Right ventricle myocardium inferior (tissue), 1 donor: ENCODE measurements at regions not wholly inside any gene's neighbourhood (a gene's known extent, or its start where the extent isn't known, plus 50 kb on each side); places are given as distances from the start of the nearest gene placed in this dataset.

ENCODE experiments used
- ATAC-seq: fragments of 200-7000 bp; cut with Tn5 transposase; one replicate; pipeline ENCODE4 v1.9.1; 2020; ENCODE audit warnings: mild to moderate bottlenecking, moderate library complexity
- DNase-seq: peaks from one replicate; pipeline ENCODE4 v3.0.0; 2021; ENCODE audit errors: missing footprints
- intact Hi-C: fragments of 100-400 bp; cut with DNase I; formaldehyde crosslinking; loops from one replicate; pipeline ENCODE4 v1.11.0; 2022
- donor health status: DM: no; HTN: yes; CAD: no; lungs with severe emphysema.

DNA sequence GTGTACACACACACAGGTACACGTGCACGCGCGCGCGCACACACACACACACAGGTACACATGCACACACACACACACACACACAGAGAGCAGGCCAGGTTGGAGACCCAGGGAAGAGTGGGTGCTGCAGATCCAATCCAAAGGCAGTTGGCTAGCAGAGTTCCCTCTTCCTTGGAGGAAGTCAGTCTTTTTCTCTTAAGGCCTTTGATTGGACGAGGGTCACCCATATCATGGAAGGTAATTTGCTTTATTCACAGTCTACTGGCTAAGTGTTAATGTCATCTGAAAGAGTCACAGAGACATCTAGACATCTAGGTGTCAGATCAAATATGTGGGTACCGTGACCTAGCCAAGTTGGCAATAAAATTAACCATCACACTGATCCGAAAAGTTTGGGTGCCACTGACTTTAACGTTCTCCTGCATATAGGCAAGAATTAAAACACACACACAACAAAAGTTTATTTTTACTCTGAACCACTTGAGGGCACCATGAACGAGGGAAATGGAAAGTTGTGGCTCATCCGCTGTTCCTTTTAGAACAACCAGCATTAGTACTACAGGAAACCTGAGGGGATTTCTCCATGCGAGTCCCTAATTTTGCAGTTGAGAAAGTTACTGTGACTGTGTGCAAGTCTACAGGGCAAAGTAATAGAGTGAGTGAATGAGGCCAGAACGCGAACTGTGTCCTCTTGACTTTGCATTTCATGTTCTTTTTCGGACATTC is 66.0 kb upstream of the STOX2 start:
- peak; percentile 51 for ATAC-seq
- DNase-seq: no peak
- intact Hi-C loops: no loop called here

DNA sequence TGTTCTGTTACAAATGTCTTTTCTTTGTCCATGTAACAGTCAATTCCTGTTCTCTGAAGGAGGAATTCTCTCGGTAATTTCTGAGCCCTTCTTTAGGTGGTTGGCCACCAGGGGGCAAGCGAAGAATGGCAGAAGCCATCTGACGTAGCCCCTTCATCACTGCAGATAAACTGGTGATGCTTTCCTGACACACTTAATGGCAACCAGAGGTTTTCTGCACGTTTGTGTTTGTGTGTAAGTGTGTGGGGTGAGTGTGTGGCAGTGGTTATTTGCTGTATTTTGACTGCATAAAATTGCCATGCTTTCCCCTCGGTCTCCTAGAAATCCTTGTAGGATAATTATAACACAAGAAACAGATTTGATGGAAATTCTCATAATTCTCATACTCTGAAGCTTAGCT is 64.8 kb upstream of the STOX2 start:
- DNase-seq (peak; percentile 85), ATAC-seq (peak; percentile 81)
- intact Hi-C loops: loop anchor here (1.0 to 10.0 kb wide), 5 partner anchors 64 to 328 kb away; partner anchors contain the start of gene STOX2

DNA sequence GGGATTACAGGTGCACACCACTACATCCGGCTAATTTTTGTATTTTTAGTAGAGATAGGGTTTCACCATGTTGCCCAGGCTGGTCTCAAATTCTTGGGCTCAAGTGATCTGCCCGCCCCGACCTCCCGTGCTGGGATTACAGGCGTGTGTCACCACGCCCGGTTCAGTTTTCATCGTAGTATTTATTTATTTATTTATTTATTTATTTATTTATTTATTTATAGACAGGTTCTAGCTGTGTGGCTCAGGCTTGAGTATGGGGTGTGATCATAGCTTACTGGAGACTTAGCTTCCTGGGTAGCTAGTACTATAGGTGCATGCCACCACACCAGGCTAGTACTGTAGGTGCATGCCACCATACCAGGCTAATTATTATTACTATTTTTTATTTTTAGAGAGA is 64.1 kb upstream of the STOX2 start:
- ATAC-seq (no peak), DNase-seq (no peak)
- intact Hi-C loops: loop anchor here (2.0 to 10.0 kb wide), 3 partner anchors 64 to 174 kb away; partner anchors contain the start of gene STOX2

DNA sequence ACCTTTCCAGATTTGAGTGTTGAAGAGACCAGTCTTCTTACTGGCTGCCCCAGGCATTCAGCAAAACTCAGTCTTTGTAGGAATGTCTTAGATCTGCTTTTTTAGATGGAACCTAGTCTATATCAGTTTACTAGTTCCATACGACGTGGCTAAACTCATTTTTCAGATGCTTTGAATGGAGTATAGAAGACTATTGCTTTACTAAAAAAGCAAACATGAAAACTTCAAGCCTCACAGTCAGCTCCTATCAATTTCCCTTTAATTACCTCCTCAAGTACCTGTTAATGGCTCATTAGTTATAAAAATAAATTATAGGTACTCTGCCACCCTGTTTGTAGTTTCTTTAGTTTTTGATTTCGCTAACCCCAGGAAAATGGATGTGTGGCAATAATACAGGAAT is 63.0 kb upstream of the STOX2 start:
- intact Hi-C loops: loop anchor here (10.0 kb wide), 2 partner anchors 143 to 173 kb away; no protein-coding TSS in a partner anchor

DNA sequence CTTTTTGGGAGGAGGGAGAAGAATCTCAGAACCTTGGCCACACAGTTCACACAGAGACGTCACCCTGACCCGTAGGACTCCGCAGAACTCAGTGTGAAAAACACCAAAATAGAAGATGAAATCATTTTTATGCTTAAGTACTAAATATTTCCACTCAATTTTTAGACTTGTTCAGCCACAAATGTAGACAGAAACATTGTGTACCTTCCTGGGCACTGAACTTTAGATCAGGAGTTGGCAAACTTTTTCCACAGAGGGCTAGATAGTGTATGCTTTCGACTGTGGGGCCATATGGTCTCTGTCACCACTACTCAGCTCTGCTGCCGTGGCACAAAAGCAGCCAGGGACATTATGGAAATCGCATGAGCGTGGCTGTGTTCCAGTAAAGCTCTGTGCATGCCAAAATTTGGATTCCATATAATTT is 61.8 kb upstream of the STOX2 start:
- intact Hi-C loops: loop anchor here (10.0 kb wide), 2 partner anchors 142 to 172 kb away; no protein-coding TSS in a partner anchor
- ATAC-seq (peak; percentile 84), DNase-seq (peak; percentile 58)

More for the DNA sequence above, 63.0 kb upstream of the STOX2 start:
- DNase-seq: no peak
- ATAC-seq: no peak

DNA sequence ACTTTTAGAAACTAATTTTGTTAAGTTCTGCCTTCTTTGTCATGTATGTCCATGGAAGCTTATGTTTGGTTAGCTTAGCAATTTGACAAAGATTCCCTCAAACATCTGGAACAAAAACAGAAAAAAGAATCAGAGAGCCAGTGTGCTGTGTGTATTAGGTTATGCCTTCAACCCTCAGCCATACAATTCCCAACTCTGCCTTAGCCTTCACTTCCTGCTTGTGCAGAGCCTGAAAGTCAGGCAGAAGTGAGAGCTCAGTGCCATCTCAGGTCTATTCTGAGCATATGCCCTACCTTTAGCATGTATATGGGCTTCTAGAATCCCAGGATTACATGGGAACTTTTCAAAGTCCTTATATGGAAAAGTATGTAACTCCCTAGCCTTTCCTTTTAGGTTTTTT is 58.2 kb upstream of the STOX2 start:
- no peak for DNase-seq
- intact Hi-C loops: loop anchor here (10.0 kb wide), 2 partner anchors 138 to 168 kb away; no protein-coding TSS in a partner anchor
- ATAC-seq: no peak

DNA sequence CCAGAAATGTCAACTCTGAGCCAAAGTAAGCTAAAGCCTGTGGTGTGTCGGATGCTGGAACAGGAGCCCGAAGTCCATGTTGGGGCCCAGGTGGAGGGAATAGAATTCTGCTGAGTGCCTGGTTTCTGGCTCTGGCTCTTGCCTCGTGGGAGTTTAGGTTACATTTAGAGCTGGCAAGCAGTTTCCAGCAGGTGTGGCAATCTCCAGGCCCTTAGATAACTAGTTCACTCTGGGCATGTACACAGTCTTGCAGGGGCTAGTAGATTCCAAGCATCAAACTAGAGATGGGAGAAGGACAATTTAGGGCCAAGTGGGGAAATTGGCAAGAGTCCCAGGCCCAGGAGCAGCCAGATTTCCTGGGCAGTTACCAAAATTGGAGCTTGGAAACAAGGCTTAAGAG is 56.3 kb upstream of the STOX2 start:
- DNase-seq (no peak), ATAC-seq (peak; percentile 44)
- intact Hi-C loops: loop anchor here (10.0 kb wide), 2 partner anchors 136 to 166 kb away; no protein-coding TSS in a partner anchor

DNA sequence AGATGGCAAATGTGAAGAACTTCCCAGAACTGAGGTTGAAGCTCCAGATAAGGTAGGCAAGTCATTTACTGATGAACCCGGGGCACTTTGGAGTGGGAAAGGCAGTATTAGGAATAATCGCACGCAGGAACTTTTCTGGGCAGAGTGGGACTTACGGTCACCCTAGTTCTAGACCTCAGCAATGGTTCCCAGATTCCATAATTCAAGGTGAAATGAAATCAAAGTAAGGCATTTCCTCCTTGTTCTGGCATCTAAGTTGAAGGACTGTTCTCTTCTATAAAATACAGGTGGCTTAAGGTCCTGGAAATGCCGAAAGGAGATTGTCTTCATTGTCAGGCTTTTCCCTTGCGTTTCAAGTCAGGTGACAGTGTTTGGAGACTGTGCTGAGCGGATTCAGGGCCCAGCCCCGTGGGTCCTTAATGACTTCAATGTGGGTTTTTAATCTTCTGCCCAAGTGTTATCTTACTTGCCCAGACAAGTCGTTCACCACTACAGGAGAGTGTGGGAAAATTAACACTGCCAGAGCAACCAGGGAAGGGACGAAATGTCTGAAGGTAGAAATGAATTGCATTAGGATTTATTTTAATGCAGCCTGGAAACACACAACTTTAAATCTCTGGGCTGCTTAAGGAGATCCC is 52.1 kb upstream of the STOX2 start:
- ATAC-seq: no peak
- intact Hi-C loops: no loop called here
- no peak for DNase-seq

DNA sequence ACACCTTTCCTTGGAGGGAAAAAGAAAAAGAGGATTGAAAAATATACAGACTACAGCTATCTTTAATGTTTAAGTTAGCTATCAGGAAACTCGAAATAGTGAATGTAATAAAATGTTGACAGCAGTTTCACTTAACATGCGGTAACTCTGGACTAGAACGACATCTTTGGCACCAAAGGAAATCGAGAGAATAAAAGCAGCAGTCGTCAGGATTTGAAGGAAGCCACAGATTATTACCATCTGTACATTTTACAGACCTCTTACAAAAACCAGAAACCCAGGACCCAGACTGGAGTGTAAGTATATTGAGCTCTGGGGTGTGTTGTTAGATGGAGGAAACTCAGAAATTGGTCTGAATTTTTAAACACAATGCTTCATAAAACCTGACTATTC is 51.6 kb upstream of the STOX2 start:
- intact Hi-C loops: no loop called here
- DNase-seq: no peak
- ATAC-seq: no peak
